ENCODE measurements at regions not wholly inside any gene's neighbourhood (a gene's known extent, or its start where the extent isn't known, plus 50 kb on each side); places are given as distances from the start of the nearest gene placed in this dataset.

- POLR2A ChIA-PET = no interaction called here
- TF ChIP-seq, protein P1, sequence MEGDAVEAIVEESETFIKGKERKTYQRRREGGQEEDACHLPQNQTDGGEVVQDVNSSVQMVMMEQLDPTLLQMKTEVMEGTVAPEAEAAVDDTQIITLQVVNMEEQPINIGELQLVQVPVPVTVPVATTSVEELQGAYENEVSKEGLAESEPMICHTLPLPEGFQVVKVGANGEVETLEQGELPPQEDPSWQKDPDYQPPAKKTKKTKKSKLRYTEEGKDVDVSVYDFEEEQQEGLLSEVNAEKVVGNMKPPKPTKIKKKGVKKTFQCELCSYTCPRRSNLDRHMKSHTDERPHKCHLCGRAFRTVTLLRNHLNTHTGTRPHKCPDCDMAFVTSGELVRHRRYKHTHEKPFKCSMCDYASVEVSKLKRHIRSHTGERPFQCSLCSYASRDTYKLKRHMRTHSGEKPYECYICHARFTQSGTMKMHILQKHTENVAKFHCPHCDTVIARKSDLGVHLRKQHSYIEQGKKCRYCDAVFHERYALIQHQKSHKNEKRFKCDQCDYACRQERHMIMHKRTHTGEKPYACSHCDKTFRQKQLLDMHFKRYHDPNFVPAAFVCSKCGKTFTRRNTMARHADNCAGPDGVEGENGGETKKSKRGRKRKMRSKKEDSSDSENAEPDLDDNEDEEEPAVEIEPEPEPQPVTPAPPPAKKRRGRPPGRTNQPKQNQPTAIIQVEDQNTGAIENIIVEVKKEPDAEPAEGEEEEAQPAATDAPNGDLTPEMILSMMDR (IDR thresholded peaks at IDR 0.05; ENCODE audit: control extremely low read depth, extremely low read depth, low read depth, missing control alignments) = no peak
- DNase-seq (ENCODE audit: extremely low spot score) = no peak
- CTCF ChIA-PET = interaction anchor here (2.3 kb wide), 1 partner anchor 16 kb away, joined by 7 read pairs; no protein-coding TSS in a partner anchor
Observed at GRCh38 chr5:54927097-54927746, 58.2 kb downstream of the ESM1 start.

- DNase-seq (ENCODE audit: extremely low spot score) = no peak
- TF ChIP-seq, protein P1 (IDR thresholded peaks at IDR 0.05; ENCODE audit: control extremely low read depth, extremely low read depth, low read depth, missing control alignments) = no peak
- ChIA-PET CTCF (no interaction called here), POLR2A (no interaction called here)
Observed at GRCh38 chr5:54924487-54924886, 60.9 kb downstream of the ESM1 start.

- POLR2A ChIA-PET = no interaction called here
- CTCF ChIA-PET = no interaction called here
- no peak for DNase-seq (ENCODE audit: extremely low spot score)
- TF ChIP-seq, protein P1 (IDR thresholded peaks at IDR 0.05; ENCODE audit: control extremely low read depth, extremely low read depth, low read depth, missing control alignments) = no peak
Observed at GRCh38 chr5:54917323-54917722, 68.1 kb downstream of the ESM1 start.

GRCh38 chr5:54915466-54916027 lies 69.8 kb downstream of the ESM1 start:
- TF ChIP-seq, protein P1 (IDR thresholded peaks at IDR 0.05; ENCODE audit: control extremely low read depth, extremely low read depth, low read depth, missing control alignments) = no peak
- CTCF ChIA-PET = interaction anchor here (1.2 to 1.6 kb wide), 4 partner anchors 10 to 292 kb away, joined by 3 to 4 read pairs (median 3); no protein-coding TSS in a partner anchor
- POLR2A ChIA-PET = no interaction called here
- DNase-seq (ENCODE audit: extremely low spot score) = no peak

DNA sequence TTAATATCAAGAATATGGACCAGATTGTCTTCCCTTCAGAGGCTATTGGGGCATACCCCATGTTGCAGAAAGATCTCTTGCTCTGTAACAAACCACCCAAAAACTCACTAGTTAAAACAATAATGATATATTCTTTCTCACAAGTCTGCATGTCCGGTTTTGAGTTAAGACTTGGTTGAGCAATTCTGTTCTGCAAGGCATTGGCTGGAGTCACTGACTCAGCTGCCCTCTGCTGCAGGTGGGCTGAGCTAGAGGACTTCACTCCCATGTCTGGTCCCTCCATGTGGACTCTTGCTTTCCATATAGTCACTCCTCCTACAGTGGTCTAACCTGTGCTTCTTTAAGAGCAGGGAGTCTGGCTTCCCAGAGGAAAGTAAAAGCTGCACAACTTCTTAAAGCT lies 73.4 kb downstream of the ESM1 start:
- CTCF ChIA-PET = interaction anchor here (1.4 kb wide), 1 partner anchor 234 kb away, joined by 3 read pairs; no protein-coding TSS in a partner anchor
- POLR2A ChIA-PET = no interaction called here
- DNase-seq (ENCODE audit: extremely low spot score) = no peak
- TF ChIP-seq, protein P1 (IDR thresholded peaks at IDR 0.05; ENCODE audit: control extremely low read depth, extremely low read depth, low read depth, missing control alignments) = no peak

- ChIA-PET POLR2A (no interaction called here), CTCF (no interaction called here)
- no peak for DNase-seq (ENCODE audit: extremely low spot score)
- TF ChIP-seq, protein P1 (IDR thresholded peaks at IDR 0.05; ENCODE audit: control extremely low read depth, extremely low read depth, low read depth, missing control alignments) = no peak
Observed at GRCh38 chr5:54909911-54910870, 75.2 kb downstream of the ESM1 start.

Data from GM10248 (cell line).